ENCODE measurements at regions not wholly inside any gene's neighbourhood (a gene's known extent, or its start where the extent isn't known, plus 50 kb on each side); places are given as distances from the start of the nearest gene placed in this dataset.

DNA sequence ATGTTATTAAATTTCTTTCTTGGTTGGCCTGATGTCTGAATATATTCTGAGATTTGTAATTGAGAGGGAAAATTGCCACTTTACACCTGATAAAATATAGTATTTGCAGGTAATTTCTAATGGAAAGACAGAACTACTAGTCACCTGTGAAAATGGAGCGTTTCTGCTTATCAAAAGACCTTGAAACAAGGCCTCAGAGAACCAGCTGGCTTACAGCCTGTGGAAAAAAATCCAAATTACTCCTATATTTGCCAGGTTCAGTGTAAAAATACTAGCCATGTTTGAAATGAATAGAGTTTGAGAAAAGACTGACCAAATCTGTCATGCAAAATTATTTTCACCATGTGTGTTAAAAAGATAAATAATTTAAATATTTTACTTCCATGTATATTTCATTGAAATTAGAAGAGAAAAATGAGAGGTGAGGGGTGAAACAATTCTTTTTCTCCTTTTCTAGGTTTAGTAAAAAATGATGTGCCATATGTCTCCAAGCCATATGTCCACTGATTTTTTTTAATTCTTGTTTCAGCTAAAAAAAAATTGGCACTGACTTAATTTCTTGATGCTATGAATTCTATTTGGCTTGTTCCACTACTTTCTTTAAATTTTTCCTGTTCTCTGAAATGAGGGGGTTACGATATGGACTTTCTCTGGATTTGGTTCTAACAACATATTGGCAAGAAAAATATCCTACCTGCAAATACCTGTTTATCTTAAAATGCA lies 464.9 kb downstream of the GRXCR1 start:
- H3K4me1 Mint-ChIP-seq (ENCODE audit: low read depth, unreplicated experiment): no peaks in the 10 kb centered on the region
- H3K4me3 Mint-ChIP-seq (ENCODE audit: unreplicated experiment): no peak overlapping the region
- TF ChIP-seq, protein P1, sequence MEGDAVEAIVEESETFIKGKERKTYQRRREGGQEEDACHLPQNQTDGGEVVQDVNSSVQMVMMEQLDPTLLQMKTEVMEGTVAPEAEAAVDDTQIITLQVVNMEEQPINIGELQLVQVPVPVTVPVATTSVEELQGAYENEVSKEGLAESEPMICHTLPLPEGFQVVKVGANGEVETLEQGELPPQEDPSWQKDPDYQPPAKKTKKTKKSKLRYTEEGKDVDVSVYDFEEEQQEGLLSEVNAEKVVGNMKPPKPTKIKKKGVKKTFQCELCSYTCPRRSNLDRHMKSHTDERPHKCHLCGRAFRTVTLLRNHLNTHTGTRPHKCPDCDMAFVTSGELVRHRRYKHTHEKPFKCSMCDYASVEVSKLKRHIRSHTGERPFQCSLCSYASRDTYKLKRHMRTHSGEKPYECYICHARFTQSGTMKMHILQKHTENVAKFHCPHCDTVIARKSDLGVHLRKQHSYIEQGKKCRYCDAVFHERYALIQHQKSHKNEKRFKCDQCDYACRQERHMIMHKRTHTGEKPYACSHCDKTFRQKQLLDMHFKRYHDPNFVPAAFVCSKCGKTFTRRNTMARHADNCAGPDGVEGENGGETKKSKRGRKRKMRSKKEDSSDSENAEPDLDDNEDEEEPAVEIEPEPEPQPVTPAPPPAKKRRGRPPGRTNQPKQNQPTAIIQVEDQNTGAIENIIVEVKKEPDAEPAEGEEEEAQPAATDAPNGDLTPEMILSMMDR (IDR thresholded peaks at IDR 0.05; ENCODE audit: partially characterized antibody, unreplicated experiment): no peak
- DNase-seq: no peak
- H3K27me3 Mint-ChIP-seq (ENCODE audit: unreplicated experiment): peaks cover 2% of the 10 kb centered on the region
- H3K36me3 Mint-ChIP-seq (ENCODE audit: unreplicated experiment): no peaks in the 10 kb centered on the region
- no peaks in the 10 kb centered on the region for H3K9me3 Mint-ChIP-seq (ENCODE audit: unreplicated experiment)
- H3K27ac Mint-ChIP-seq (ENCODE audit: unreplicated experiment): no peak overlapping the region

DNA sequence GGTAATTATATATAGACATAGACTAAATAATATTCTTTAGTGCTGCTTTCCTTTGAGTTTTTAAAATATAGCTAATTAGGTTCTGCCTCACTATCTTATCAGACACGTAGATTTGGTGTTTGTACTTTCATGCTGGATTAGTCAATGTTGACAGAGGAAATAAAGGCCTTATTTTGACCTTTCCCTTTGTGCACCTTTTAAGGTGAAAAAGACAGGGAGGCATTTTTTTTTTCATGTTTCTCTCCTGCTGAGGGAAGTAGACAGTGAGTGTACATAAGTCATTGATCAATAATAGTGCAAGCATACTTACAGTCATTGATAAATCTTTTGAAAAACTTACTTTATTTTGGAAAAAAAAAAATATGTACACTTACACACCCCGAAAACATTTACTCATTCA lies 467.8 kb downstream of the GRXCR1 start:
- Mint-ChIP-seq H3K36me3 (ENCODE audit: unreplicated experiment) (no peaks in the 10 kb centered on the region), H3K27ac (ENCODE audit: unreplicated experiment) (no peak overlapping the region), H3K4me1 (ENCODE audit: low read depth, unreplicated experiment) (no peaks in the 10 kb centered on the region), H3K4me3 (ENCODE audit: unreplicated experiment) (no peak overlapping the region), H3K9me3 (ENCODE audit: unreplicated experiment) (no peaks in the 10 kb centered on the region), H3K27me3 (ENCODE audit: unreplicated experiment) (peaks cover 2% of the 10 kb centered on the region)
- TF ChIP-seq, protein P1 (IDR thresholded peaks at IDR 0.05; ENCODE audit: partially characterized antibody, unreplicated experiment): no peak
- DNase-seq: no peak

DNA sequence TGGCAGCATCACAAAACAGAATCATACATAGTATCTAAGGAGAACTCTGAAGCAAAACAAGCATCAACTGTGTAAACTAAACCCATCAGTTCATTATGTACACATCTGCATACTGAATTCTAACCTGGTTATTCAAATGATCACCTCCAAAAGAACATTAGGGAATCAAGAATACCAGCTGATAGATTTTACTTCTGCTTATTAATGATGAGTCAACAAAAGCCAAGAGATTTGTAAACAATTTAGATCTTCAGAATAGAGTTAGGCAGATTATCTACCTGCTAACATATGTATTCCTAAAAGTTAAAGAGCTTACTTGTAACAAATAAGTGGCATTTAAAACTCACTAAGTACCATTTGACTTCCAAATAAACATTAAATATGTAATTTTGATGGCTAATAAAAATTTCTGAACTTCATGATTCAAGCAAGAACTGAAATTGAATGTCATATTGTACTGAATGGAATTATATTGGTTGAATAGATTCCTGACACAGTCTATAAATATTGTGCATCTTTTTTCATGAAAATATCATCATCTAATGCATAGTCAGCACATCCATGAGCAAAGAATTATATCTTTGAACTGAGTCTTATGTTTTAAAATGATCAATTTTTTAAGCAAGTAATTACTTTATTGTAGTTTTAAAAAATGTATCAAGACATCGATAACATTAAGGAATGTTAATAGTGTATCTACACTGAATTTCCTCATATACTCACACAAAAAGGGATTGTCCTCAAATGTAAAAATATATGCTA lies 470.5 kb downstream of the GRXCR1 start:
- Mint-ChIP-seq H3K4me3 (ENCODE audit: unreplicated experiment) (no peak overlapping the region), H3K4me1 (ENCODE audit: low read depth, unreplicated experiment) (no peaks in the 10 kb centered on the region), H3K27me3 (ENCODE audit: unreplicated experiment) (peaks cover 2% of the 10 kb centered on the region), H3K27ac (ENCODE audit: unreplicated experiment) (no peak overlapping the region), H3K9me3 (ENCODE audit: unreplicated experiment) (no peaks in the 10 kb centered on the region), H3K36me3 (ENCODE audit: unreplicated experiment) (no peaks in the 10 kb centered on the region)
- TF ChIP-seq, protein P1 (IDR thresholded peaks at IDR 0.05; ENCODE audit: partially characterized antibody, unreplicated experiment): no peak
- DNase-seq: no peak

DNA sequence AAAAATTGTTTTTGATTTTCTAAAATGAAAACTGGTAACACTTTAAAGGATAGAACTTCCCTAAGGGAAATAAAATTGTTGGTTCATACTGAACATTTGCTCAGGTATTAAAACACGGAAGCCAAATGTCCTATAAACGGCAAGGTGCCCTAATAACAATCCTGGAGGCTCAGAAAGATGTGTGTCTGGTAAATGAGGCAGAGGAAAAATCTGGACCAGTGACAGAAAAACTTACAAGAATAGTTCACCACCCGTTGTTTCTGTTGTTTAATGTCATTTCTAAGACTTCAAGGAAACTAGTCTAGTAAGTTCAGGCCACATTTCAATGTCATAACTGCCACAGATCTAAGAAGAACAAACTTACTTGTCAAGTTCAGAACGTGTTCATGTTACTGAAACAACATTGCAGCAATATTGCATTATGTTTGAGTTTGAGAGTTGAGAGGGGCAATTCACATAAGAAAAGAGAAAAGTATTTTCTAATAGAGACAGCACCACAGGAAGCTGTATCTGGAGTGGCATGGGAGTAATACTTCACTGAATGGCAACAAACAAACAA lies 476.6 kb downstream of the GRXCR1 start:
- DNase-seq: no peak
- Mint-ChIP-seq H3K27ac (ENCODE audit: unreplicated experiment) (no peak overlapping the region), H3K27me3 (ENCODE audit: unreplicated experiment) (no peaks in the 10 kb centered on the region), H3K4me3 (ENCODE audit: unreplicated experiment) (no peak overlapping the region), H3K4me1 (ENCODE audit: low read depth, unreplicated experiment) (no peaks in the 10 kb centered on the region), H3K9me3 (ENCODE audit: unreplicated experiment) (no peaks in the 10 kb centered on the region), H3K36me3 (ENCODE audit: unreplicated experiment) (no peaks in the 10 kb centered on the region)
- TF ChIP-seq, protein P1 (IDR thresholded peaks at IDR 0.05; ENCODE audit: partially characterized antibody, unreplicated experiment): no peak

DNA sequence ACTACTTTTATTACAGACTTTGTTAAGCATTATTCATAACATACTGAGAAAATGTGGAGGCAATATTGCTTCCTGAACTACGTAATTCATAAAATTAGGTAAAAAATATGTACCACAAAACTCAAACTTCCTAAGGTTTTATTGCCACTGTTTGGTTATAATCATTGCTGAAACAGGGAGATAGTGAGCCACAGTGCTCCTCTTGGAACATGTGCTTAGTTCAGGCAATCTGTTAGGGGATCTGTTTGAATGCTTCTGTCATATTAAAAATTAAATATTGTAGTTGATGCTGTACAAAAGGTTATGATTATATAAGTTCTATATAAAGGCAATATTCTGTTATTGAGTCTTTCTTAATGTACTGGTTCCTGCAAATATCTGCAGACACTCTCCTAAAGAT lies 480.7 kb downstream of the GRXCR1 start:
- no peak overlapping the region for H3K27ac Mint-ChIP-seq (ENCODE audit: unreplicated experiment)
- no peaks in the 10 kb centered on the region for H3K36me3 Mint-ChIP-seq (ENCODE audit: unreplicated experiment)
- H3K4me3 Mint-ChIP-seq (ENCODE audit: unreplicated experiment): no peak overlapping the region
- DNase-seq: no peak
- TF ChIP-seq, protein P1 (IDR thresholded peaks at IDR 0.05; ENCODE audit: partially characterized antibody, unreplicated experiment): no peak
- no peaks in the 10 kb centered on the region for H3K27me3 Mint-ChIP-seq (ENCODE audit: unreplicated experiment)
- H3K4me1 Mint-ChIP-seq (ENCODE audit: low read depth, unreplicated experiment): no peaks in the 10 kb centered on the region
- H3K9me3 Mint-ChIP-seq (ENCODE audit: unreplicated experiment): no peaks in the 10 kb centered on the region
